NCI-H2107 treated with DMSO at 0.1 percent for 48 hours (cell line): ENCODE measurements at regions not wholly inside any gene's neighbourhood (a gene's known extent, or its start where the extent isn't known, plus 50 kb on each side); places are given as distances from the start of the nearest gene placed in this dataset.

Experiments used
- DNase-seq: peaks from one replicate; lab custom pipeline; 2025; ENCODE audit not compliant: unreplicated experiment; lab: John Stamatoyannopoulos, UW

DNA sequence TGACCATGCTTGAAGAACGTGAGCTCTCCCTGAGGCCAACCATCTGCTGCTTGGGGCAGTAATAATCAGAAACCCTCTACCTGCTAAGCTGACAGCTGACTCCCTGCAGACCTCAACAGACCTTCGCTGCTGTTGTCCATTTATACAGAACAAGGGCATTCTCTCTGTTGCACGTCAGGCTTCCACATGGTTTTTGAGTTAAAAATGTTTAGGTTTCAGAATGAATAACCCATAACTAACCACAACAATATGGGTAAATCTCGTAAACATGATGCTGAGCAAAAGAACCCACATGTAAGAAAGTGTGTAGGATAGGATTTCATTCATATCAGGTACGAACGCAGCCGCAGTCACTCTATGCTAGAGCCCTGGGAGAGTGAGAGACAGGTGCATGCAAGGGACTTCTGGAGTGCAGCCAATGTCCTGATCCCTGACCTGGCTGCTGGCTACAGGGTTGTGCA lies 348.5 kb downstream of the MED10 start:
- peak; percentile 56 for DNase-seq

DNA sequence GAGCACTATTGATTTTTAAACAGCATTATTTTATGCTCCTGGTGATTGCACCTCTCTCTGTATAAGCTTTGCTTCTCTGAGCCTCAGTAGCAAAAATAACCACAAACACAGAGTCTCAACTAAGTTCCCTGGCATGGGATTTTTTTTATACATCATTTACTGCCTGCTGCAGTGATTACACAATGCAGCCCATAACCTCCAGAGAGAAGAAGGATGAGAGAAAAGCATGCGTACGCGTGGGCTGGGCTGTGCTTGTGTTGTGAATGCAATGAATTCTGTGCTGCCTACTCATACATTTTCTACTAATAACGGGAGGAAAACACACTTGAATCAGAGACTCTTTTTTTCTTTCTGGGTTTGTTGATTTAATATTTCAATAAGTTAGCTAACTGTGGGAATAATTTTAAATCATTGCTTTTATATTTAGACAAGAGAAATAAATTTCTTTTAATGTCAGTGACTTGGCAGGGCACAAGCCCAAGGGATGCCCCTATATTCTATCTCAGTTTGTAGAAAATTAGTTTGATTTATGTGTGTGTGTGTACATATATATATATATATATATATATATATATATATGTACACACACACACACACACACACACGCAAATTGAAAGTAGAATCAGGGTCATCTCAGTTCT lies 351.5 kb downstream of the MED10 start:
- no peak for DNase-seq

DNA sequence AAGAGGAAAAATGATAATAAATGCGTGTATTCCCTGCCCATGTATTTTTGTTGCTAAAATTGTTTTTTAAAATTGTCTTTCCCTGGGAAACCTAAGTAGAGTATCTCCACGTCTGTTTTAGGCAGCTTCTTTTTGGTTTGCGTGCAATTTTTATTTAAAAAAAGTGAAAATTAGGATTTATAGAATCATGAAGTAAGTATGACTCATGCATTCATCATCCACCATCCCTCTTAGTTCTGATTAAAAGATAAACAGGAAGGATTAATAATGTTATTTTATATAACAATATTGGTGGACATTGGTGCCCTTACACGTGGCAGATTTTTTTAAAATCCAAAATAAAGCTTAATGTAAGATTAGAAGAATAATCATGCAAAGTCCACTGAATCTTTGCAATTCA lies 358.7 kb downstream of the MED10 start:
- no peak for DNase-seq

DNA sequence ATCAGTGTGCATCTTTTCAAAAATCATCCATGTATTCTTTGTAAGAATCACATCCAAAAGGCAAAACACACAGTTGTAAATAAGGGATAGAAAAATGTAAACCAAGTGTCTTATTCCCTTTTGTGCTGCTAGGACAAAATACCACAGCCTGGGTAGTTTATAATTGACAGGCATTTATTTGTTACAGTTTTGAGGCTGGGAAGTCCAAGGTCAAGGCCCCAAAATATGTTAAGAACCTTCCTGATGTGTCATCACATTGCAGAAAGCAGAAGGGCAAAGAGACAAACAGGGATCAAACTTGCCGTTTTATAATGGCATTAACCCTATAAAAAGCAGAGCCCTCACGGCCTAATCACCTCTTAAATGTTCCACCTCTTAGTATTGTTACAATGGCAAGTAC lies 364.8 kb downstream of the MED10 start:
- DNase-seq = no peak

DNA sequence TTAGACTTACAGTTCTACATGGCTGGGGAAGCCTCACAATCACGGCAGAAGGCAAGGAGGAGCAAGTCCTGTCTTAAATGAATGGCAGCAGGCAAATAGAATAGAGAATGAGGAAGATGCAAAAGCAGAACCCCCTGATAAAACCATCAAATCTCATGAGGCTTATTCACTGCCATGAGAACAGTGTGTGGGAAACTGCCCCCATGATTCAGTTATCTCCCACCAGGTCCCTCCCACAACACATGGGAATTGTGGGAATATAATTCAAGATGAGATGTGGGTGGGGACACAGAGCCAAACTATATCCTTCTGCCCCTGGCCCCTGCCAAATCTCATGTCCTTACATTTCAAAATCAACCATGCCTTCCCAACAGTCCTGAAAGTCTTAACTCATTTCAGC lies 367.1 kb downstream of the MED10 start:
- DNase-seq = no peak

DNA sequence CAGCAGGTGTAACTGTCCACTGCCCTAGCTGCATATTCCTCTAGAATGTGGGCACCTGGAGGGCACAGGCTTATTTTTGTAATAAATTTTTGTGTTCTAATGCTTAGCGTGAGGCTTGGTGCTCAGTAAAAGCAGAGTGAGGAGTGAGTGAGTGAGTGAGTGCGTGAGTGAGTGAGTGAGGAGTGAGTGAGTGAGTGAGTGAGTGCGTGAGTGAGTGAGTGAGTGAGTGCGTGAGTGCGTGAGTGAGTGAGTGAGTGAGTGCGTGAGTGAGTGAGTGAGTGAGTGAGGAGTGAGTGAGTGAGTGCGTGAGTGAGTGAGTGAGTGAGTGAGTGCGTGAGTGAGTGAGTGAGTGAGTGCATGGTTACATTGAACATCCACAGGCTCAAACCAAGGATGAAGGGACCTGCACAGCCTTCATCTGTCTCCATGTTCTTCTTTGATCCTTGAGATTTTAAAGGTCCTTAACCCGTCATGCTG lies 371.5 kb downstream of the MED10 start:
- DNase-seq = no peak

DNA sequence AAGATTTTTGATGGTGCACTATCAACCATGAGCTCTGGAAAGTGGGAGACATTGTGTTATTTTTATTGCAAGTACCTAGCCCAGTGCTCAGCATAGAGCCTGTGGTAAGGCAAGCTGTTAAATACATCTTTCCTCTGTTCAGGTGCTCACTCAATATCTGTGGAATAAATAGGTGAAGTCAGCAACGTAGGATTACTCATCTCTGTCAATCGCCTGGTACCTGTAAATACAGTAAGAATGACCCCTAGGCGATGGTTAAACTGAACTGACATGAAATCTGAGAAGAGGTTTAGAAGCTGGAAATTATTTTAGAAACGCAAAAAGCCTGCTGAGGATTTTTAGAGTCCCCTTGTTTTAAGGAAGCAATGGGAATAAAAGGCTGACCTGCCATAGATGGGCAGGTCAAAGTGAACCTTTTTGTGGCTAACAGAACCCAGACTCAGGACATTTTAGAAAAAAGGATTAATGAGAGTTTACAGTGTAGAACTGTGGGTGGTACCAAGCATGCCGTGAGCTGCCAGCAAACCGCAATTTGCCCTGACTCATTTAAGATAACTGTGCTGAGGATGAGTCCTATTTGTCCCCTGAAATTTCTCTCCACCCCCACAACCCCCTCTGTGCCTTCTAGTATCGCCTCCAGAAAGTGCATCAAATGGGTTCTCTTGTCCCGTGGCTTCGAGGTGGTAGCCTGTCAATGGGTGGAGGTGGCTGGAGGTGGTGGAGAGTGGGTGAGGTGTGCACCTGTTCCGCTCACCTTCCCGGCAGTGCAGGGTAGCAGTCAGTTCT lies 375.1 kb downstream of the MED10 start:
- no peak for DNase-seq

DNA sequence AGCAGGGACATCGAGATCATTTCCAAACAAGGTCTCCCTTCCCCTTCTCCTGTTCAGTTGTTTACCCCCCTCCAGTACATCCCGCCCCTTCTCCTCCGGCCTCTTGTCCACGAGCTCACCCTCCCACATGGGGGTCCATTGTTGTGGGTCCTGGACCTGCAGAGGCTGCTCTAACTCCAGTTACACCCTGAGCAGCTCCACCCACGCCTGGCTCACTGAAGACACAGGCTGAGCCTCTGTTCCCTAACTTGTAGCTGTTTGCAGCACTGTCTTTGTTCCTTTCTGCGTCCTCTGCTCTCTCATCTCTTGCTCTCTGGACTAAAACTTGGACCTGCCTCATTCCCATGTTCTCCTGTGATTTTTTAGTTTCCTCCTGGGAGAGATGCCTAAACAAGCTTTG lies 377.5 kb downstream of the MED10 start:
- DNase-seq = no peak

DNA sequence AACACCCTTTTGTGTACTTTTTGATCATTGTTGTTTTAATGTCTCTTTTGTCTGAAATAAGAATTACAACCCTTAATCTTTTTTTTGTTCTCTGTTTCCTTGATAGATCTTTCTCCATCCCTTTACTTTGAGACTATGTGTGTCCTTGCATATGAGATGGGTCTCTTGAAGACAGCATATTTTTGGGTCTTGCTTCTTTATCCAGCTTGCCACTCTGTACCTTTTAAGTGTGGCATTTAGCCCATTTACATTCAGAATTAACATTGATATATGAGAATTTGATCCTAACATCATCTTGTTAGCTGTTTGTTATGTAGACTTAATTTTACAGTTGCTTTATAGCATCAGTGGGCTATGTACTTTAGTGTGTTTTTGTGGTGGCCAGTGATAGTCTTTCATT lies 382.5 kb downstream of the MED10 start:
- DNase-seq = no peak

DNA sequence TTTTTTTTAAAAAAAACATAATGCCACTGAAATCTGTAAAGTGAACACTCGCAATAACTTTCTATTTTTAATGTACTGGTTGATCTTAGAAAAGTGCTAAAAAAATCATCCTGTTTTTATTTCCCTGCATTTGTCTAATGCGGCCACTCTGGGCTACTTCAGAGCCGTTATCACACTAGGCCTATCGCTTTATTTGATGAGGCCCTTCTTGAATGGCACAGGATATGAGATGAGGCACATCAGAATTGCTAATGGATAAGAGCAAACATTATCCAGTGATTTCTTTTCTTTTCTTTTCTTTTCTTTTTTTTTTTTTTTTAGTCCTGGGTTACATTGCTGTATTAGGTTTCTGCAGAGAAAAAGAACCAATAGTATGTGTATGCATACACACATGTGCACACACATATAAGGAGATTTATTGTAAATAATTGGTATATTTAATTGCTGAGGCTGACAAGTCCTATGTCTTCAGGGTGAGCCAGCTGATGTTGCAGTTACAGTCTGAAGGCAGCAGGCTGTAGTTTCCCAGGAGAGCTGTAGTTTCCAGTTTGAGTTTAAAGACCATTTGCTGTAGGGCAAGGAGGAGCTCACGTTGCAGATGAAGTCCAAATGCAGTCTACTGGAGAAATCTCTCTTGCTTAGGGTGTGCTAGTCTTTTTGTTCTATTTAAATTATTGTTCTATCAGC lies 391.7 kb downstream of the MED10 start:
- DNase-seq = no peak

DNA sequence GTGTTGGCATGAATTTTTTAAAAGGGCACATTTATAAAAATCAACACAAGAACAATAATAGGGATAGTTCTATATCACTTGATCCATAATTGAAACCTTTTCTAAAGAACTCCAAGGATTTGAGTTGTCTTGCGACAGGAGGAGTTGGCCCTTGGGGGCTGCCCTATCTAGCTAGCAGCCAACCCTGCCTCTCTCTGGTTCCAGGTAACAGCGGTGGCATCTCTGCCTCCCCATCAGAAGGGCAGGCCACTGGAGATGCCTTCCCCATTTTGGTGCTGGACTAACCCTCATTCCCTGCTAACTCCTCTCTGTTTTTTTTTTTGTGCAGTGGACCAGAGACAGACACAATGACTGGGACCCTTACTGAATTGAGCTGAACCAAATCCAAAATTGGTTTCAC lies 393.0 kb downstream of the MED10 start:
- DNase-seq = no peak

DNA sequence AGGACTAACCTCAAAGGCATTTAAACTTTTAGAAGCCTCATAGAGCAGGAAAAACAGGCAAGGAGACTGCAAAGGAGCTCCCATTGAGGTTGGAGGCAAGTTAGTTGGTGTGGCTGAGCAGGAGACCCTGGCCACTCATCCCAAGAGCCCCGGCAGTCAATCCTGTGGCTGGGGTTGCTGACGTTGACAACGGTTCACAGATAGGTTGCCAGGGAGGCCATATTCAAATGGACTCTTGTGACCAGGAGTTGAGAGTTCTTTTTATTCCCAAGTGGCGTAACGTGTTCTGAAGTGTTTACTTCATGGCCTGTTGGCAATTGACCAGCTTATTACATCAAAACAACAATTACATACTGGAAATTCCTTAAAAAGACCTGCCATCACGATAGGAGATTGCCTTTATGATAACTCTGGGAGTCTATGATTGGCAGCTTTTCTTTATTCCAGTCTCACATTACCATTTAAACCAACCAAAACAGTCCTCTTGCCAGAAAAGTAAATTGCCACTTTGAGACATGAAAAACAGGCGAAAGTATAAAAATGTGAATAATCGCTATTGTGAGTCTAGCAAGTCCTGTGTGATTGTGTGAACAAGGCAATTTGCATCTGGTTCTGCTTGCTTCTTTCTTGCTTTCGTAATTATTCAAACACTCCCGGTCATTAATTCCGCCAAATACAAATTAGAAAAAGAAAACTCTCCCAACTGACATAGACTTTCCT lies 394.9 kb downstream of the MED10 start:
- DNase-seq = no peak

DNA sequence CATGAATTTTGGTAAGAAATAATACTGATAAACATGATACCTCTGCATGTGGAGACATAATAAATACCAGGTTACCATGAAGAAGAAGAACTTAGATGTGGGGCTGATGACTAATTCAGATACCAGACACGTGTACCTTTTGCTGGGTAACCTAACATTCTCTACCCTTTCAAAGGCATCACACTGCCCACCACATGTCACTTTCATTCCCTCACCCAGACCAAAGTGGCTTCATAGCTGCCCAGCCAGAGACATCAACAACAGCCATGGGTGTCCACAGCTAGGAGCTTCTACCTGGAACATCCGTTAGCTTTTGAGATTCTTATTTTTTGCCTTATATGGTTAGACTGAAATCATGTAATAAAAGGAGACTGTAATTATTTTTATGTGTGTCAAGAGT lies 396.8 kb downstream of the MED10 start:
- DNase-seq = no peak

DNA sequence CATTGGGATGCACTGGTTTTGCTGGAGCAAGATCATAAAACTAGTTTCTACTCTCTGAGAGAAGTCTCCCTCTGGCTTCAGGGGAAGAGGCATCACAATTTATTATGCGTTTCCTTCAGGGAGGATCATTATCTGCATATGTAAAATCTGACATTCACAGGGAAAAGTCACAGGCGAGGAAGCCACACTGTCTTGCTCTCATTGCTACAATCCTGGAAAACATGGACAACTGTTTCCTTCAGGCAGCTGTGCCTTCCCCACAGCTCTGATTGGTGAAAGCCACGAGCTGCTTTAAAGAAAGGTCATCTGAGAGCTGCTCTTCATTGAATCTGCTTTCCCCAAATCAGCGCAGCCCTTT lies 397.8 kb downstream of the MED10 start:
- no peak for DNase-seq

DNA sequence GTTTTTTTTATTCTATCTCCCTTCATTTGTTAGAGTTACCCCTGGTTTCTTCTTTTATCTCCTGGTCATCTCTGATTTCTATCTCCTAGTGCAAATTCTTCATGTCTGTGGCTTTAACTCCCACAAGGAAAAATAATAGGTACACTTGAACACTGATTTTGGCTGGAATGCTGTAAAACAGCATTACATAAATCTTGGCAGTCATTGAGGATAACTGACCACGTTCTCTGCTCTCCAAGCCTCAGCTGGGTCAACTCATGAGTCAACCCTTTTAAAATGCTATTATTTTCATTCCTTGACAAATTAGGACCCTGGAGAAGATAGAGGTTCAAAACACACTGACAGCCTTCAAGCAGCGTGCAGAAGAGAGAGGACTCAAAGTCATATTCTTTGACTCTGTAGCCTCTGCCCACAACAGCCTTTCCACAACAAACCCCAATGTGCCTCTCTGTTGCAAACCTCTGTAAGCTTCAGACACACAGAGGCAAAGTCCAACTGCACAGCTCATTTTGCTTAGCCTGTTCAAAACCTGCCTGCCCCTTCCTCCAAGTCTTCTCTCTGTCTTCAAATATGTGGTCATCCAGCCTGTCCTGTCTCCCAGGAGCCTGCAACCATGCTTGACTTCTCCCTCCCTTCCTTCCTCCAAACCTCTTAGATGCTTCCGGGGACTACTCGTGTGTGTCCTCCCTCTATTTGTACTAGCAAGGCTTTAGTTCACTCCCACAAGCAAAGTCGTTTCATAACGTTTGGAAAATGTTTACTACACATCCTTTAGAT lies 398.4 kb downstream of the MED10 start:
- no peak for DNase-seq

DNA sequence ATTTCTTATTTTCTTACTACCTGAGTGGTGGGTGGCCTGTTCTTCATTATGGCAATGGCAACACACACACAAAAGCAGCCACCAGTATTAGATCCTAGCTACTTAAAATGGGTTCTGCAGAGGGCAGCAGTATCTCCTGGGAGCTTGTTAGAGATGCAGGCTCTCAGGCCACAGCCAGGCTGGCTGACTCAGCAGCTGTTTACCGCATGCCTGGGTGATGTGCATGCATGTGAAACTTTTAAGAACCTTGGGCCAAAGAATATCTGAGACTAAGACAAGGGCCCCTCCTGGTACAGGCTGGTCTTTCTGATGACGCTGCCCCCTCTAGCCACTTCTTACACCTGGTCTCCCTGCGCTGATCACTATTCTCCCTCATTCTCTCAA lies 399.0 kb downstream of the MED10 start:
- peak; percentile 85 for DNase-seq

DNA sequence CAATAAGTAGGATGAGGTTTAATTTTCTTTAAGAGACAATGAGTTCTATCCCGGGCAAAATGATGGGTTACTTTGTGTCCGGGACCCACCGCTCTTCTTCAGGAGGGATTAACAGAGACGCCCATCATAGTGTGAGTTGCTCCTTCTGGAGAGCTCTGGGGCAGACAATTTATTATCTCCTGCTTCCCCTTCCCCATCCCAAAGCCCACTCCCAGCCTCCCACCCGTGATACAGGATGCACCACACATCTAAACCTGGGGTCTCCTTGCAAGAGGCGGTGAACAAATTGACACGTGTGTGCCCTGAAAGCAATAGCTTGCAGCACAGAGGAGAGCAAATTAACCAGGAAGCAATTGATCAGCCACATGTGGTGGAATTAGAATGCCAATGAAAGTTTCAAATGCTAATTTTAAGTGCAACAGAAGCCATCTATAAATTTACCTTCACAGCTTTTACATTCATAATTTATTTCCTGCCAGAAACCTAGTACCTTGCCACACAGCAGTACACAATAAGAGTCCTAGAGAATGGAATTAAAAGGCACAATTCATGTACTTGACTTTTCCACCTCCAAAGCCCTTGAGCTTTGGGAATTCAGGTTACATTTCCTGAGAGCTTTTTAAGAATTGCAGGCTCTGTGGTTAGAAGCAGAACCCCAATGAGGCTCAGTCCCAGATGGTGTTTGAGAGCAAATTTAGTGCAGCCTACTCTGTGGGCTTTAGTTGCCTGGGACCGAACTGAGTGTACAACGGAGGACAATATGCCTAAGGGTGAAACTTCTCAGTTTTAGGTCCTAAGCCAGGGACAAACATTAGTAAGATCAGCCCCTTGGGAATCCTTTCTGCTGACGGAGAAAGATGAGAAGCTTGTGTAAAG lies 399.6 kb downstream of the MED10 start:
- peak; percentile 91 for DNase-seq

DNA sequence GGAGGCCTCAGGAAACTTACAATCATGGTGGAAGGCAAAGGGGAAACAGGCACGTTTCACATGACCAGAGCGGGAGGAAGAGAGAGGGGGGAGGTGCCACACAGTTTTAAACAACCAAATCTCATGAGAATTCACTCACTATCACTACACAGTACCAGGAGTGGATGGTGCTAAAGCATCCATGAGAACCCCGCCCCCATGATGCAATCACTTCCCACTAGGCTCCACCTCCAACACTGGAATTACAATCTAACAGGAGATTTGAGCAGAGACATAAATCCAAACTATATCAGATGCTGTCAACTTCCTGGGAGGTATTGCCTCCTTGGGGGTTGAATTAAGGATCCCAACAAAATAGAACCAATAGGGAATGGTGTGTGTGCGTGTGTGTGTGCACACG lies 407.1 kb downstream of the MED10 start:
- DNase-seq = no peak

DNA sequence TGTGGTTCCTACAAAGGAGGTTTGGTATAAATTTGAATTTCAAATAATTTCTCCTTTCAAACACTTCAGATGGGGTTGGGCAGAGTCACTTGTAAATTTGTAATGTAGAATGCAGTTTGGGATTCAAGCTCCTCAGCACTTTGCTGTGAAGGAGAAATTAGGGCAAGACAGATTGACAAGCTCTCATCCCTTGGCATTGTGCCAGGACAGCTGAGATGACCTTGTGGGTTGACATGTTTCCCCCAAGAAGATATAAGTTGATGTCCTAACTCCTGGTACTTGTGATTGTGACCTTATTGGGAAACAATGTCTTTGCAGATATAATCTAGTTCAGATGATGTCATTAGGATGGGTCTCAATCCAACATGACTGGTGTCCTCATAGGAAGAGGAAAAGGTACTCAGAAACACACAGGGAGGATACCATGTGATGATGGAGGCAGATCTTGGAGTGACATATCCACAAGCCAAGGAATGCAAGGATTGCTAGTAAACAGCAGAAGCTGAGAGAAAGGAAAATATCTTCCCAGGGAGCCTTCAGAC lies 408.3 kb downstream of the MED10 start:
- DNase-seq = no peak

DNA sequence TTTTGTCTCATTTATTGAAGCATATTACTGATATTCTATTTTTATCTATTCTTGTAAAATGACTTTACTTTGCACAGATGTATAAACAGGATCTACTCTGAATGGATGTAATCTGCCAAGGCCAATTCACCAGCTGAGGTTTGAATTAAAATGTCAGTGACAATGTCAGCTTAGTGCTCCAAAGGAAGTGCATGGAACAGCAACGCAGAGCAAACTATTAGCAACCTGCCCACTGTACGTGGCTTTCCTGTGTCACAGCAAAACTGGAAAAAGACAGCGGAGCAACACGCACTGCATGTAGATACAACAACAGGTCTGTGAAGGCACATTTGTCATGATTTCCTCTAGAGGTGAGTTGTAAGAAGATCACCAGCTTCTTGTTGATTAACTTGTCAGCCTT lies 409.4 kb downstream of the MED10 start:
- DNase-seq = no peak
